AG10803 (cell line): ENCODE measurements at regions not wholly inside any gene's neighbourhood (a gene's known extent, or its start where the extent isn't known, plus 50 kb on each side); places are given as distances from the start of the nearest gene placed in this dataset.
A peak's percentile ranks its signal among the peaks of the same experiment; 100 is the strongest.

Experiments used
- DNase-seq: peaks from one replicate; pipeline ENCODE4 v3.0.0; 2010; ENCODE audit warnings: low read depth
- H3K4me3 ChIP-seq: 2 replicates; pipeline ENCODE4 v1.5.1; 2011; ENCODE audit warnings: mild to moderate bottlenecking, low read length, control low read depth
- TF ChIP-seq, protein P1 (sequence below): conservative IDR thresholded peaks from 2 replicates; pipeline ENCODE4 v1.5.1; 2011; ENCODE audit warnings: mild to moderate bottlenecking, low read length, control low read depth, inconsistent platforms

DNA sequence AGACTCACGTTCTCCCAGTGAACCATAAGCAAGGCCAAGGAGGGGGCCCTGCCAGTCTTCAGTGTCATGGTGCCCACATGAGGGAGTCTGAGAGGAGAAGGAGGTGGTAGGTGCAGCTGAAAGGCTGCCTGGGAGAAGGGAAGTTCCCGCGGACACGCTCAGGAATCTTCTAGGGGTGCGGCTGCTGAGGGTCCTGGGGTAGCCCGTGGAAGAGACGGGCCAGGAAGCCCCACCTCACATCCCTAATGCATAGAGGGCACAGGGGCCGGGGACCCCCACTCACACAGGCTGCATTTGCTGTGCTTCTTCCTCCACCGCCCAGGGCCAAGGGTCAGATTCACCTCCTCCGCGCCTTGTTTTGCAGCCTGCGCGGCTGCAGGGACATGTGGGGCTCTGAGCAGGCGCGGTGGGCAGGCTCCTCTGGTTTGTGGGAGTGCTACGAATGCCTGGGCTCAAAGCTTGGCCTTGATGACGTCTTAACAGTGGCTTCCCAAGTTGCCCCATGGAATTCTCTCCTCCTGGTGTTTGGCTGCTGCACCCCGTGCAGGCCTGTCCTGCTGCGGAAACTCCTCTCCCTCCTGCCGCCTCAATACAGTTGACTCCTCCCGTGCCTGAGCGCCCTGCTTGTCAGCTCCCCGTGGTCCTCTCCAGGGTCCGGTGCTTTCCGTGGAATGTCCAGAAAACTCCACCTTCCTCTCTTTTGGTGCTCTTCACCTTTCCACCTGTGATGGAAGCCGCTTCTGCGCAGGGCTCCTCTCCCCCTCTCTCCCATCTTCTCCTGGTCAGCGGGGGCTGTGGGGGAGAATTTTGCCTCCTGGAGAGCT, 95.7 kb downstream of the VAPA start:
- DNase-seq = no peak
- H3K4me3 ChIP-seq = no peak overlapping the region
- TF ChIP-seq, protein P1, sequence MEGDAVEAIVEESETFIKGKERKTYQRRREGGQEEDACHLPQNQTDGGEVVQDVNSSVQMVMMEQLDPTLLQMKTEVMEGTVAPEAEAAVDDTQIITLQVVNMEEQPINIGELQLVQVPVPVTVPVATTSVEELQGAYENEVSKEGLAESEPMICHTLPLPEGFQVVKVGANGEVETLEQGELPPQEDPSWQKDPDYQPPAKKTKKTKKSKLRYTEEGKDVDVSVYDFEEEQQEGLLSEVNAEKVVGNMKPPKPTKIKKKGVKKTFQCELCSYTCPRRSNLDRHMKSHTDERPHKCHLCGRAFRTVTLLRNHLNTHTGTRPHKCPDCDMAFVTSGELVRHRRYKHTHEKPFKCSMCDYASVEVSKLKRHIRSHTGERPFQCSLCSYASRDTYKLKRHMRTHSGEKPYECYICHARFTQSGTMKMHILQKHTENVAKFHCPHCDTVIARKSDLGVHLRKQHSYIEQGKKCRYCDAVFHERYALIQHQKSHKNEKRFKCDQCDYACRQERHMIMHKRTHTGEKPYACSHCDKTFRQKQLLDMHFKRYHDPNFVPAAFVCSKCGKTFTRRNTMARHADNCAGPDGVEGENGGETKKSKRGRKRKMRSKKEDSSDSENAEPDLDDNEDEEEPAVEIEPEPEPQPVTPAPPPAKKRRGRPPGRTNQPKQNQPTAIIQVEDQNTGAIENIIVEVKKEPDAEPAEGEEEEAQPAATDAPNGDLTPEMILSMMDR = no peak

DNA sequence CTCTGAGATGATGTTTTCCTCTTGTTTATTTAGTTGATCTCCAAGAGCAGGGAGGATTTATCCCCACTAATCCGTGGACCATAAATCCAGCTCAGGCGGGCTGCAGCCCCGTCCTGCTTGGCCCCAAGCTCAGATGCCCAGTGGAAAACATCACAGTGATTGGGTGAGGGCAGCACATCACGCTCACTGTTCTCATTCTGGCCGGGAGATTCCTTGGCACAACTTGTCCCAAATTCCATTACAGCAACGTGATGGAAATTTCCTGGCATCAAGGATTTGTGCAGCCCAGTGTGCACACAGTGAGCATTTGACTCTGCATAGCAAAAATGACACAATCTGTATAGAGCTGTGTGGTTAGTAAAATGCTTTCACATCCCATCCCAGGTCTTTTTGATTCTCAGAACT, 96.8 kb downstream of the VAPA start:
- no peak overlapping the region for H3K4me3 ChIP-seq
- TF ChIP-seq, protein P1 = no peak
- DNase-seq = peak; percentile 97

DNA sequence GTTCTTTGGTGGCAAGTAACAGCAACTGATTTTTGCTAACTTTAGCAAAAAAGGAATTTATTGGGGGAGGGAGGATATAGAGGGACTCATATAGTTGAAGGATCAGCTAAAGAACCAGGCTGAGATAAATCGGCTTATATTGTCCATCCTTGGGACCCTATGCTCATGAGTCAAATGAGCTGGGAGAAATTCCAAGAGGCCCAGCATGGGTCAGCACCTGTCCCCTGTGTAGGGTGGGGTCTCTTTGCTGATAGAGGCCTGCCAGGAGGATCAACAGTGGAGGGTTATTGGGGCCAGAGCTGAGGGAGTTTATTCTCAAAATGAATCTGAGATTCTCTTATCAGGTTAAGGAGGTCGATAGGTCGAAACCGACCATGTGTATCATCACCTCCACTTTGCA, 97.2 kb downstream of the VAPA start:
- no peak overlapping the region for H3K4me3 ChIP-seq
- no peak for DNase-seq
- TF ChIP-seq, protein P1 = no peak

DNA sequence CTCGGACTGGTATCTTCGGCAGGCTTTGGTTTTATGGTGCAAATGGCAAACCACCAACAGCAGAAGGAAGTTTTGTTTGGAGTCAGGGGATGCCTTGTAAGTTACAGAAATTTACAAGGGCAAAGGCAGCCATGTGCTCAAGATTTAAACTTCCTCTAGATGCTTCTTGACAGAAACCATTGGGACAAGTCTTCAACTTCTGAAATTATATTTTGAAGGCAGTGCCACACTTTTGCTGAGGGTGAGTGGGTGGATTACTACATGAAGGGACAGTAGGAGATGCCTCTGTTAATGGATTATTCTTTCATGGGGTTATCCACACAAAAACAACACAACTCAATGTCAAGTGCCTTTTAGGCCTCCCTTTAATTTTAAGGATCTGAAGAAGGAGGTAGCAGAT, 97.9 kb downstream of the VAPA start:
- DNase-seq = no peak
- H3K4me3 ChIP-seq = no peak overlapping the region
- TF ChIP-seq, protein P1 = no peak

DNA sequence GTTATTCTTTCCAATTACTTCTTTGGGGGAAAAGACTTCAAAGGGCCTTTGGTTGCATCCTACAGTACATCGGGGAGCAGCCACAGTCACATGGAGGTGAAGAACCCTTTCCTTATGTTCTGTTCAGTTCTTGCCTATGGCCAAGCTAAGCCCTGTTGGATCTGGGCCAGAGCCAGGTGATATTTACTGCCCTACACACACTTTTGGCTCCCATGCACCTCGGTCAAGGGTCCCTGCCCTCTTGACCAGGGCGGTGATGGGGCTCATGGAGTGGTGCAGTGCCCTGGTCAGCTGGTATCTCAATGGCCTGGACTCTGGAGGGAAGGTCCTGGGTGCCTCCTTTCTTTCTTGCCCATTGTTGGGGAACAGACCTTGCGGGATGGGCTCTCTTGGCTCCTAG, 98.7 kb downstream of the VAPA start:
- DNase-seq = no peak
- H3K4me3 ChIP-seq = no peak overlapping the region
- TF ChIP-seq, protein P1 = no peak

DNA sequence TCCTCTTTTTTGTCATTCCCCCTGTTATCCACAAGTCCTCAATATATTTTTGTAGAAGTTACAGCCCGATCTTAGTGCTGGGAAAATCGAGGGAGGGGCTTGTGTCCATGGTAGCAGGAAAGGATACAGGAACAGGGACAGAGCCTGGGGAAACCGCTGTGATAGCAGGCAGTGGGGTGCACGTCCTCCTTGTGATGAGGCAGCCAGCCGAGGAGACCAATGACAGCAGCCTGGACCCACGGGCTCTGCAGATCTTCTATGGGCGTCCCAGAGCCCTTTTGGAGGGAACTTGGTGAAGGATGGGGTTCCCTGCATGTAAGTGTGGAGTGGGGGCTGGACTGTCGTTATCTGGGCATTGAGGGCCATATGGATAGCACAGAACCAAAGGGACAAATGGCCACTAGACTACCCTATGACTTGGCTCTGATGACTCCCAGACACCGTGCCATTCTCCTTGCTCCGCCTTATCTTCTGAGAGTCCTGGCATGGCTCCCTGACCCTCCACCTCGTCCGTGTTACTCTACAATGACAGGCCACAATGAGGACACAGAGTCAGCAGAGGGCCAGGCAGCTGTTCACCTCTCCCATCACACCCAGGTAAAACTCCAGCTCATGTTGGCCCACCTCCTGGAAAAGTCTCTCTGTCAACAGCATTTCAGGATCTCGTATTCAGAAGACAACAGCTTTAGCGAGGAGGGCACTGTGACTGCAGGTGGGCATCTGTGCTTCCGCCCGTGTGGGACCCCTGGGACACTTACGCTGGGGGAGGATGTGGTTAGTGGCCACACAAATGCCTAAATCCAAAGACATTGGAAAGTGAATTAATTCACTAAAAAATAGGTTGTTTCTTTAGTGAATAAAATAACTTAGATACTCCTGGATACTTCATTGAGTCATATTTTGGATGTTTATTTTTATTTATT, 100.1 kb downstream of the VAPA start:
- no peak overlapping the region for H3K4me3 ChIP-seq
- TF ChIP-seq, protein P1 = no peak
- no peak for DNase-seq
